Stimulated activated CD4-positive, alpha-beta T cell treated with anti-CD3 and anti-CD28 coated beads, Interleukin-1b, Interleukin-23, amount 100 ng/mL, for 1 hour (primary cell): ENCODE measurements at regions not wholly inside any gene's neighbourhood (a gene's known extent, or its start where the extent isn't known, plus 50 kb on each side); places are given as distances from the start of the nearest gene placed in this dataset.

Experiments used
- DNase-seq, 2 donors: peaks; one replicate each; pipeline ENCODE4 v3.0.0-alpha.2; 2020; ENCODE audit warnings: low read depth in 2 of 2

DNA sequence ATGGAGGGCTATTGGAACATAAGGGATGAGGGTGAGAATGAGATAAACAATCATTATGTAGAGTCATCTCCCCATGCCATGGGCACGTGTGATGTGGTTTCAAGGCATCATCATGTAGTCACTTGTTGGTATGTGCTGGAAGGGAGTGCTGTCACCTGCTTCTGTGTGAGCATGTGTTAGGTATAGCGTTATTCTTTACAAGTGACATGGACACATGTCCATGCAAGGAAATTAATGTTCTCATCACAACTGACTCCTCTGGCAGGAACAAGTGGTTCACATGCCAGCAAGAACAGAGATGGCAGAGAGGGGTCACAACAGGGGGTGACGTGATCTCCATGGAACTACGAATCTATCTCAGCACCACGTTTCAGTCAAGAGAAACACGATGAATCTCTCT is 815.8 kb downstream of the BCL11B start:
- no peak for DNase-seq

DNA sequence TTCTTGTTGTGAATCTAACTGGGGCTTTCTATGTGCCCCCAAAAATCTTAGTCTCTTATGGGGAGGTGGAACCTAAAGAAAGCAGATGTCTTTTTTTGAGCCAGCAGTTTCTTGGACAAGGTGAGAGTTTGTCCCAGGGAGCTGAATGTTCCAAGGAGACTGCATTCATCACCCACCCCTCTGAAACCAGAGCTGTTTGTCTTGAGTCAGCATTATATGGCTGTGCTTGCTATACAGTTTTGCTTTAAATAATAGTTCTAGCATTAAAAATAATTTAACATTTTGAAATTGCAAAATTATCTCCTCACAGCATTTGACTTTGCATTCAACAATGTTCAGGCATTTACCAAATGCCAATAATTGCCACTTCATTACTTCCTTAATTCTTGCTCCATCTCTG is 813.3 kb downstream of the BCL11B start:
- DNase-seq: no peak

DNA sequence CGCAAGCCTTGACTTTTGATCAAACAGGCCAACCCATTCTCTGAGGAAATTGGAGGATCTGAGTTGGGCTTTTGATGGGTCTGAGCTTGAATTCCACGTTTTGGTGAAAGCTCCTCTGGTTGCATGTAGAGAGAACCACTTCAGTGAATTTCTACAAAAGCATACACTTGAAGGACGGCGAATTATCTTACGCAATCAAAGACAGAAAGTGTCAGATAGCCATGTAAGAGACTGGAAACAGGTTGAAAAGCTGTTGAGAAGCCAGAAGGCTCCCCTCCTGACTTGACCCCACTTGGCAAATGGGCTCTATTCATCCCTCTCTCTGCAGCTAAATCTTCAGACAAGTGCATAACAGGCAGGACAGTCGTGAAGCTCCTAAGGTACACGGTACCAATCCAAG is 809.1 kb downstream of the BCL11B start:
- no peak for DNase-seq

DNA sequence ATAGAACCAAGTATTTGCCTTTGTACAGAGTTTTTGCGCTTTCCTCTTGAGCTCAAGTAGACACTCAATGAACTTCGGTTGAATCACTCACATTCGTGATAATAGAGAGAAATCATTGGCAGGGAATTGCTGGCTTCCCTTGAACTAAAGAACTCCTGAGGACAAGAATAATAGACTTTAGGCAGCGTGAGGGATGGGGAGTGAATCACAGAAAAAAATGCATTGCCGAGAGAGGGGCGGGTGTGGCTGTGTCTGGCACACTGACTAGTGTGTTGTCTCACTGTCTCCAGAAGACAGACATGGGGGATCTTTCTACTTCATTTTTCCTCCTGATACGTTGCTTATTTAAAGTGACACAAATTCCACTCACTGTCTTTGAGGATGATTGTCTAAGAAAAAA is 805.2 kb downstream of the BCL11B start:
- DNase-seq: no peak

DNA sequence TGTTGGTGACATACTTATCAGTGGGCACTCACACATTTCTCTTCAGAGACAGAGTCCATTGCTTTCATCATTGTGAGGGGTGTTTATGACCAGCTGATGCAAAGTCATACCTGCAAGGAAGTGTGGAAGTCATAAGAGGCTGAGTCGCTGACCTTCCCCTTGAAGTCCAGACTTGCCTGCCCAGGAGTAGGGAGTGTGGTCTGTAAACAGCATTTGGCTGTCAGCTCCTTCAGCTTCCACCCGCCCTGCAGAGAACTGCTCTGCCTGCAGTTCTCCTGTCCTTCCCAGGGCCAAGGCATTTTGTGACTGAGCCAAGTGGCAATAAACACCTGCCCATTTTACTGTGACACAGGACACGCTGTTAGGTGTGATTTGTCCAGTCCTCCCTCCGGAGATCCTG is 801.3 kb downstream of the BCL11B start:
- no peak for DNase-seq

DNA sequence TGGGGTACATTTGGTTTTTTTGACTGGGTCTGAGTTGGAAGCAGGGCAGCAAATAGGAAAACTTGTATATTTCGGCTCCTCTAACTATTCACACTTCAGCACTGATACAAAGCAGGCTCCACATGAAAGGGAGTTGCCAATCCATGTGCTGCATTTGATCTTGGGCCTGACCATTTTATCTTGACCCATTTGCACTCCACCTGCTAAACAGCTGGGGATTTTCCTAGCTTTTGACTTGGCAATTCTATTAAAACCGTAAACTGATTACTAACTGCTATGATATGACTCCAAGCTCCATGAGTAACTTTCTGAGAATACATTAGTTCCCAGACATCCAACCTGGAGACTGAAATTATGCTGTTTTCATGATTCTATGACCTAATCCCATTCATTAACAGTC is 797.1 kb downstream of the BCL11B start:
- no peak for DNase-seq

DNA sequence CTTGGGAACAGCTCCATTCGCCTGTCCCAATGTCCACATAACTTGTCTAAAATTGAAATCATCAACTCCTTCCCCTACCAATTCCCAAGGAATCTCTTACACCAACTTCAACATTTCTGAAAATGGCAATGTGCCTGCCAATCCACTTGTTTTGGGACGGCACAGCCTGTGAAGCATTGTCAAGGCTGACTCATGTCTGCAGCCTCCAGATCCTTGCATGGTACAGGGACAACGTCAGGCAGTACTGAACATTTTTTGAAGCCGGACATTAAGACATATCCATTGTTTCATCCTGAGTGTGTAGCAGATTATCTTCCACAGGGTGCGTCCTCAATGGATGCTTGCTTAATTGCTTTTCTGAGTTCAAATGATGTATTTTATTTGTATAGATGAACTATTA is 794.1 kb downstream of the BCL11B start:
- DNase-seq: no peak

DNA sequence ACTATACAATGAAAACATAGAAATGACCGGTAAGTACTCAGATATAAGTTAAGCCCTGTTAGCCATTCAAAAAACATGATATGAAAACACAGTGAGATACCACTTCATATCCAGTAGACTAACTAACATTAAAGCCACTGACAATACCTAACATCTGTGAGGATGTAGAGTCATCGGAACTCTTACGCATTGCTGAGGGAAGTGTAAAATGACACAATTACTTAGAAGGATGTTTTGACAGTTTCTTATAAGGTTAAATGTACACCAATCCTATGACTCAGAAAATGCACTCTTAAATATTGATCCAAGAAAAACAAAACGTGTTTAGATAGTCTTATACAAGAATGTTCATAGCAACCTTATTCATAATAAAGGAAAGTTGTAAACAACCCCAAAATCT is 782.9 kb downstream of the BCL11B start:
- no peak for DNase-seq

DNA sequence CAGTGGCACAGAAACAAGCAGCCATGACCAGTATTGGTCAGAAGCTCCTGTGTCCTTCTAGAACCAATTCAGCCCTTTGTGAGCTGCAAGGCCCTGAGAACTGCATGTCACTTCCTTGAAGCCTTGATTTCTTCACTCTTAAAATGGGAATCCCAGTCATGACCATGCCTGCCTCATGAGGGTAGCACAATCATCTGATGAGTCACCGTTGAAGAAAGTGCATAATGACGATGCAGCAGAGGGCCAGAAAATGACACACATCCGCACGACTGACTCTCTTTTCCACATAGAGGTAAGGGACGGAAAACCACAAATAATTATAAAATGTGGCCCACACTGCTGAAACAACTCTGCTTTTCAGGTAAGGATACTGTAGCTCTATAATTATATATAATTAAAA is 777.4 kb downstream of the BCL11B start:
- no peak for DNase-seq

DNA sequence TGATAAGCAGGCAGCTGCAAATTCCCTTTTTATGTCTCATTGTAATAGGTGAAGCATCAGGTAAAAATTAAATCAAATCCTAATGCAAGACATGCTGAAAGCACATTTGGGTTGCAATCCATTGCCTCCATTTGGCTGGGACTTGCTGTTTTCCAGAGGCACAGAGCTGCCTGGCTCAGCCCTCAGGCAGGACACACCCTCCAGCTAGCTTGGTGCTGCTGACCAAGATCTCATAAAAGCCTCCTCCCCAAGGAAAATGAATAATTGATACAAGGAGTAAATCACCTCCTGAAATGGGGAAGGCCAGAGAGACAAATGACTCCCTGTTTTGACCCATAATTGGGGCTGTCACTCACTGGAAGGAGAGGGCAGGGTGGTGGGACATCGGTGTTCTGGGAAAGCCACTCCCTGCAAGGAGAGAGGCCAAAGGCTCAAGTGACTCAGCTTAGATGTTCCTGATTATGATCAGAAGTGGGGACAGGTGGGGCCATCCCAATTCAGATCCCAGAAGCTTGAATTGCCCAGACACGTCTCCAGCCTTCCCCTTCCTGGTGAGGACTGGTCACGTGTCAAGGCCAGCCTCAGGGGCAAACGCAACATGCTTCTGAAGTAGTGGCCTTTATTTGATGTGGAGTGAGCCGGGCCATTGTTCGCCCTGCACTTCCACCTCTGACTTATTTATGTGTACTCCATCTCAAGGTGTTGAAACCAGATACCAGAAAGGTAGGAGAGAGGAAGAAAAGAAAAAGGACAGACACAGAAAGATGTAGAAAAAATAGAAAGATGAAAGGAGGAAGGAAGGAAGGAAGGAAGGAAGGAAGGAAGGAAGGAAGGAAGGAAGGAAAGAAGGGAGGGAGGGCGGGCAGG is 773.7 kb downstream of the BCL11B start:
- no peak for DNase-seq

DNA sequence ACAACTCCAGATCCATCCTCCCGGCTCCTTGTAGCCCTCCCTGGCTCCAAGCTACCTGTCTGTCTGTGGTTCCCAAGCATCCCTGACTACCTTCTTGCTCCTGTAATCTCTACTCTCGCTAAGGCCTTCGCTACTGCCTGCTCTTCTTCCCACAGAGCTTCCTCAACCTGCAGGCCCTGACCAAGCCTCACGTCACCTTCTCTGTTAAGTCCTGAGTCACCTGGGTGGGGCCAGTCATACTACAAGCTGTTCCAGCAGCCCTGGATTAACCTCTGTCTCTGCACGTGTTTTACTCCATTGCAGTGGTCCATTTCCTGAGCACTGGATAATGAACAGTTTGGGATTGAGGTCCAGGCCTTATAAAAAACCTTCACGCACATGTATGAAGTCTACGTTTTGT is 770.7 kb downstream of the BCL11B start:
- DNase-seq: no peak

DNA sequence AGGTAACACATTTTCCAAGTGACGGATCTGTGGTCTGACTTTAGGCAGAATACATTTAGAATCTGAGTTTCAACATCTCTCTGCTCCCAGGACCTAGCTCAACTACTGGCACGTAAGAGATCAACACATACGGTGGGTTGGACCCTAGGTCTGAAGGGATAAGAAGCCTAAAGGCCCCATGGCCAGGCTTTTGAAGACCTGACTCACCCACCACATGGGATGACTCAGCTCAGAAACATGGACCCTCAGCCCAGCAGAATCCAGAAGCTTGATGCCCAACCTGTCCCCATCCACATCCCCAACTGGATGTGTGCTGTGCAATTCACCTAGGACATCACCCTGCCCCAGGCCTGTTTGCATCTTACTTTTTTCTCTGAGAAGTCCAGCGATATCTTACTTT is 770.2 kb downstream of the BCL11B start:
- DNase-seq: no peak

DNA sequence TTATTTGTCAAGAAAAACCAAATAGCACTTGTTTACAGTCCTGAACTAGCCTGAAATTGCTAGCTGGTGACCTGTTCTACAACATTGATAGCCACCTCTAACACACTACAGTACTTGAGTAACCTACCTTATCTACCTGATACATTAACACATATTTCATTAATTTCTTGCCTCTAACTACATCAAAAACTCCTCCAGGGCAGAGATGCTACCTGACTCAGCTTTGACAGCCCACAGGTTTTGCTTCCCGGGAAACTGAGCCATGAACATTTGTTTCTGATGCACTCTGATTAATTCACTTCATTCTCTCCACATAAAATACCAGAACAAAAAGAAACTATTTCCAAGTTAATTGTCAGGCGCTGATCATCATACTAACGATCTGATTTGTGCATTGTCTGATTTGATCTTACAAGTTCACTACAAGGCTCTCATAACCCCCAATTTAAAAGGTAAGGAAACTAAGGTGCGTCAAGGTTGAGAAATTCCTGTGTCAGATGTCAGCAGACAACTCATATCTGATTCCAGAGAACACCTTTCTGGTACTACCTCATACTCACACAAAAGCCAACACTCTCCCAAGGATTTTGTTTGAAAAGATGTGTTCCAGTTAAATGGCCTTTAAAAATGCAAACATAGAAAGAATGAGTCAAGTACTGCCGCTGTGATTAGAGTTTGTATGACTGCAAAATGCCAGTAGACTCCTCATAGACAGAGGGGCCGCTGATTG is 768.7 kb downstream of the BCL11B start:
- DNase-seq: no peak

DNA sequence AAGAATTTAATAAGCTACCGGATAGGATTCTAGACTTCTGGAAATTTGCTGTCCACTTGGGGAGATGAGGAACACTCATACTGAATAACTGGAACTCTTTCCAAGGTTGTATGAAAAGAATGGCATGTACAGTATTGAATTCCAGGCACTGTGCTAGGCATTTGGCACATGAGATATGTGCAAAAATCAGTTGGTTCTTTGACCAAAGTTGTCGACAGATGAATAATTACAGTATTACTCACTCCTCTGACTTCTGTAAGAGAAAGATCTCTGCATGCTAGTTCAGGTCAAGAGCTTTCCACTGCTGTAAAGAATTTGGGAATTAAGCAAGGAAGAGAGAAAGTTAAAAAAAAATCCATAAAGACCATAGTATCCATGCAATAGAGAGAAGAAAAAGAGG is 764.7 kb downstream of the BCL11B start:
- no peak for DNase-seq

DNA sequence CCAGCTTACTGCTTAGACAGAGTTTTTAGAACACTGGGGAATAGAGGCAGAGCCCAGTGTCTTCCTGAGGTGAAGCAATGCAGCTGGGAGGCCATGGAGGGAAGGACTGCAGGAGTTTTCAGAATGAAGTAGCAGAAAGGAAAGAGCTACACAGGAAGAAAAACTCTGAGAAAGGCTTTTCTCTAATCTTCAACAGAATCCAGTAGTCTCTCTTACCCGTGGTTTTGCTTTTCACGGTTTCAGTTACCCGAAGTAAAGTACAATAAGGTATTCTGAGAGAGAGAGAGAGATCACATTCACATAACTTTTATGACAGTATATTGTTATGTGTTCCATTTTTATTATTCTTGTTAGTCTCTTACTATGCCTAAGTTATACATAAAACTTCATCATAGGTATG is 761.6 kb downstream of the BCL11B start:
- no peak for DNase-seq

DNA sequence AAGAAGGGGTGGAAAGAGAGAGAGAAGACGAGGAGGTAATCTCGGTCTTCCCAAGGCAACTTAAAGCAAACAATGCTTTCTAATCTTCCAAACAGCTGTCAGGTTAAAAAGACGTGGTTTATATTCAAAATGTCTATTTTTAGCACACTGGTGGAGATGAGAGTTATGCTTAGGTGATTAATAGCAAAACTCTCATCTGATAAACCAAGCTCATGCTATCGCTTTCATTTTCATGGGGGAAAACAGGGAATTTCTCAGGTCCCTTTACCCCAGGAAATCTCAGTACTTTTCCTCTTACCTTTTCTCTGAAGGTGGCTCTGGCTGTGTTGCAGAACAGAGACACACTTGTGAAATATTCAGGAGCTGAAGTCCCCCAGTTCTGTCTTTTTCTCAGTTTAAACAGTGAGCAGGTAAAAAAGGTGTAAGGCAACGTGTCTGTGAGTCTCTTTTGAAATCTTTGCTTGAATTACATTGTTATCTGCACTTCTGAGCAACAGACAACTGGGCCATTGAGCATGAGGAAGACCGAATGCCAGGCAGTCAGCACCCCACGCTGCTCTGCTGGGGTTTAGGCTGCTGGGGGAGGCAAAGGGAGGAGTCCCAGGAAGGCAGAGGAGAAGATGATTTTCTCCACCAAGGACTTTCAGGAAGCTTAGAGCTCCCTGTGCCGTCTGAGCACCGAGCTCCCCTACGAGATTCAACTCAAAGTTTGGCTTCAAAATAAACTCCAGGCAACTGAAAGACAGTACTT is 759.3 kb downstream of the BCL11B start:
- no peak for DNase-seq

DNA sequence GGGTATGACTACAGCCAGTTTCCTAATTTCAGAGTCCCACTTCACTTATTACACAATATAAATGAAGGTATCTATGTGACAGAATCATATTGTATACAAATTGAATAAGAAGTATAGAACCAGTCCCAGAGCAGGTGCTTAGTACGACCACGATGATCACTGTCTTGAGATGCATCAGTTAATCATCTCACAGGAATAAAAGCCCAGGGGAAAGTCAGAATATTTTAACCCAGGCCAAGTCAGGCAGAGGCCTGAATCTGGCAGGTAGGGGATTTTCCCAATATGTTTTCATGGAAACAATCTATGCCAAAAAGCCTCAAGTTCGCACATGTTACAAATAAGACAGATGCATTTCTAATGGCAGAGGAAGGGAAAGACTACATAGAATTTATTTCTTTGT is 758.4 kb downstream of the BCL11B start:
- no peak for DNase-seq

DNA sequence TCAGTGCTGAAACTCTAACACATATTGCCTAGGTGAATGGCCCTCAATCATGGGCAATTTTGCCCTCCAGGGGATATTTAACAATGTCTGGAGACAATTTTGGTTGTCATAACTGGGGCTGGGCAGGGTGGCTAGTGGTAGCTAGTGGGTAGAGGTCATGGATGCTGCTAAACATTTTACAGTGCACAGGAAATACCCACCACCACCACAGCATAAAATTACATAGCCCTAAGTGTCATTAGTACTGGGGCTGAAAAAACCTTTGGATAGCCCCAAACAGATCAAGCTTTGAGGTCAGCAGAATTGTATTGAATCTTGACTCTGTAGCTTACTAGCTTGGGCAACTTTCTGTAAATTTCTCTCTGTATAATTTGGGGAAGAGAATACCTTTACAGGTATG is 758.0 kb downstream of the BCL11B start:
- DNase-seq: no peak

DNA sequence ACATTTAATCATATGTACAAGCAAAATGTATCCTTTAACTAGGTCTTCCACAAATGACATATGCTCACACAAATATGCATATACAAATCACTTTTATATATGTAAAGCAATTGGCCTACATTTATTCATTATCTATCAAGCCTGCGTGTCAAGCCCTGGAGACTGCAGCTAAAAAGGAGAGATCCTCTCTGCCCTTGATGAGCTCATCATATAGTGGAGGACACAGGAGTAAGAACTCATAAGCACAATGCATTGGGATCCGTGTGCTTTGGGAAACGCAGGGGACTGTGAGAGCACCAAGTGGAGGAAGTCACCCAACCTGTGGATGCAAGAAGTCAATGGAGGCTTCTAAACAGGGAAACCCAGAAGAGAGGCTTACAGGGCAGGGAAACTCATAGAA is 735.7 kb downstream of the BCL11B start:
- DNase-seq: no peak

DNA sequence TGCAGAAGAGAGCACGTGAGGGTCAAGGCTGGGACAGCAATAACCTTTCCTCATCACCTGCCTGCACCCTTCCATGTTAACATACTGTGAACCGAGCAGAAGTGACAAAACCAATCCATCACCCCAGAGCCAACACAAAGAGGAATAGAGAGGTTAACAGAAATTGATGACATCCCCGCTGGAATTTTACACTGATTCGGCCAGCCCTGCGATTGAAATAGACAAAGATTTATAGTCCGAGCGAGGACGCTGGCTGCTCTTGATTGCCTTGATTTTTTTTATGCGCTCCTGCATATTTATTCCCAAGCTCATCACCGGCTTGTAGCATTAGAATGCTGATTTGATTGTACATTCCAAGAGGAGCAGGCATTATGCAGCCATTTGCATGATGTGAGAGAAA is 729.7 kb downstream of the BCL11B start:
- no peak for DNase-seq

DNA sequence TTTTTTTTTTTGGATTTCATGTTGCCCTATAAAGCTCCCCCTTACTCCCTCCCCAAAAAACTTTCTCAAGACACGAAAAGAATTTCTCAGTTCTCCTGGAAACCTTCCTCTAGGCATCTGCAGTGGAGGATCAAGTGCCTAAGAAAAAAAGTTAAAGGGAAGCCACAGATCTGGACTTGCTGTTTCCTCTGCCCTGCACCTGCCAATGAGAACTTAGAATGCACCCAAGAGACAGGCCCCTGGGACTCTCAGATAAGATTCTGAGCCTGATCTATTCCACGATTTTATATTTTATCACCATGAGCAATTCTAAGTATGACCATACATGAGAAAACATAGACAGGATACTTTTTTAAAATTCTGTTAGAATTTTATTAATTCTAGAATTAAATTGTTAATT is 728.9 kb downstream of the BCL11B start:
- no peak for DNase-seq

DNA sequence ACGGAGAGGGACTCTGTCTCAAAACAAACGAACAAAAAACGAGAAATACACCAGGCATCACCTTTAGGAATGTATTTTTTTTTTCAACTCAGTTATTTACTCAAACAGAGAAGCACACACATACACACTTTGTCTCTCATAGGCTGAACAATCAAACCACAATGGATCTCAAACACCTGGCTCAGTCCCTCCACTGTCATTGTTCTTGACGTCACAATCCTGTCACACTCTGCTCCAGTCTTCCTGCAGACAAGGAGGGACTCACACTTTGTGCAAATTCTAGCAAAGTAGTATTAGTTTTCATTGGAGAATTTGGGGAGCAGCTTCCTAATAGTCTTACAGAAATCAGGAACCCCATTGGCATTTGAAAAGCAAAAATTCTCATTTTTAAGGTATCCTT is 727.8 kb downstream of the BCL11B start:
- no peak for DNase-seq

DNA sequence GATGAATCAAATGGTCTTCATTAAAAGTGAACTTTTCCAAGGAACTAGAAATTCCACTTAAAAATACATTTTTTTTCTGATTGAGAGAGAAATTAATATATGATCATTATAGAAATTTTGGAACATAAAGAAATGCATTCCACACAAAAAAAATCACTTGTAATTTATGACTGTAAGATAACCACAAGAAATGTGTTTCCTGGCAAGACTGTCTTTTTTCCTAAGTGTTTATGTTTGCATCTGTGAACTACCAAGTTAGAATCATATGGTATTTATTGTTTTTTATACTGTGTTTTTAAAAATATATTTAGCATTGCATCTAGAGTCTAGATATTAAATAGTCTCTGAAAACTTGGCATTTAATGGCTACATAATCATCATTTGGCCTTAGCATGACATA is 726.8 kb downstream of the BCL11B start:
- no peak for DNase-seq
